Panc1 (cell line): ENCODE measurements at regions not wholly inside any gene's neighbourhood (a gene's known extent, or its start where the extent isn't known, plus 50 kb on each side); places are given as distances from the start of the nearest gene placed in this dataset.

Source experiments
- POLR2AphosphoS5 ChIP-seq: IDR thresholded peaks from 2 replicates; pipeline ENCODE4 v1.6.1; 2012; ENCODE audit warnings: mild to moderate bottlenecking, low read depth, low read length, moderate library complexity
- TF ChIP-seq, protein P1 (sequence below), 2 experiments: IDR thresholded peaks; 2 replicates each; pipeline ENCODE4 v1.6.1; 2011 to 2012; ENCODE audit warnings: low read depth in 2 of 2, control low read depth in 1 of 2, low read length in 1 of 2, mild to moderate bottlenecking in 1 of 2, moderate library complexity in 1 of 2; ENCODE audit not compliant: insufficient read depth in 1 of 2

DNA sequence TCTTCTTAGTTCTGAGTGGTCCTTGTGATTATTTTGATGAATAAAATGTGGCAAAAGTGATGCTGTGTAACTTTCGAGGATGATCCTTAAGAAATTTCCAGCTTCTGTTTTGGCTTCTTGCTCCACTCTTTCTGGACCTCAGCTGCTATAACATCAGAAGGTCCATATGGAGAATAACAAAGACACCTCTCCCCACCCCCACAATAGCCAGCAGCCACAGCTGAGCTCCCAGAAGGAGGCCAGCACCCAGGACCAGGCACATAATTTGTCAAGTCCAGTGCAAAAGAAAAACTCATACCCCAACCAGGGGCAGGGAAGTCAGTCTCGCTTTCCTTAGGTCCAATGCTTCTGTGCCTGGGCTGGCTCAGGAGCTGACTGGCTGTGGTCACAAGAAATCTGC, 357.6 kb downstream of the RFC3 start:
- TF ChIP-seq, protein P1, sequence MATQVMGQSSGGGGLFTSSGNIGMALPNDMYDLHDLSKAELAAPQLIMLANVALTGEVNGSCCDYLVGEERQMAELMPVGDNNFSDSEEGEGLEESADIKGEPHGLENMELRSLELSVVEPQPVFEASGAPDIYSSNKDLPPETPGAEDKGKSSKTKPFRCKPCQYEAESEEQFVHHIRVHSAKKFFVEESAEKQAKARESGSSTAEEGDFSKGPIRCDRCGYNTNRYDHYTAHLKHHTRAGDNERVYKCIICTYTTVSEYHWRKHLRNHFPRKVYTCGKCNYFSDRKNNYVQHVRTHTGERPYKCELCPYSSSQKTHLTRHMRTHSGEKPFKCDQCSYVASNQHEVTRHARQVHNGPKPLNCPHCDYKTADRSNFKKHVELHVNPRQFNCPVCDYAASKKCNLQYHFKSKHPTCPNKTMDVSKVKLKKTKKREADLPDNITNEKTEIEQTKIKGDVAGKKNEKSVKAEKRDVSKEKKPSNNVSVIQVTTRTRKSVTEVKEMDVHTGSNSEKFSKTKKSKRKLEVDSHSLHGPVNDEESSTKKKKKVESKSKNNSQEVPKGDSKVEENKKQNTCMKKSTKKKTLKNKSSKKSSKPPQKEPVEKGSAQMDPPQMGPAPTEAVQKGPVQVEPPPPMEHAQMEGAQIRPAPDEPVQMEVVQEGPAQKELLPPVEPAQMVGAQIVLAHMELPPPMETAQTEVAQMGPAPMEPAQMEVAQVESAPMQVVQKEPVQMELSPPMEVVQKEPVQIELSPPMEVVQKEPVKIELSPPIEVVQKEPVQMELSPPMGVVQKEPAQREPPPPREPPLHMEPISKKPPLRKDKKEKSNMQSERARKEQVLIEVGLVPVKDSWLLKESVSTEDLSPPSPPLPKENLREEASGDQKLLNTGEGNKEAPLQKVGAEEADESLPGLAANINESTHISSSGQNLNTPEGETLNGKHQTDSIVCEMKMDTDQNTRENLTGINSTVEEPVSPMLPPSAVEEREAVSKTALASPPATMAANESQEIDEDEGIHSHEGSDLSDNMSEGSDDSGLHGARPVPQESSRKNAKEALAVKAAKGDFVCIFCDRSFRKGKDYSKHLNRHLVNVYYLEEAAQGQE (IDR thresholded peaks at IDR 0.05; ENCODE audit: insufficient read depth in 1 of 2, low read depth in 2 of 2, low read length in 1 of 2) = no peak
- TF ChIP-seq POLR2AphosphoS5 = no peak
